ENCODE measurements at regions not wholly inside any gene's neighbourhood (a gene's known extent, or its start where the extent isn't known, plus 50 kb on each side); places are given as distances from the start of the nearest gene placed in this dataset.

DNA sequence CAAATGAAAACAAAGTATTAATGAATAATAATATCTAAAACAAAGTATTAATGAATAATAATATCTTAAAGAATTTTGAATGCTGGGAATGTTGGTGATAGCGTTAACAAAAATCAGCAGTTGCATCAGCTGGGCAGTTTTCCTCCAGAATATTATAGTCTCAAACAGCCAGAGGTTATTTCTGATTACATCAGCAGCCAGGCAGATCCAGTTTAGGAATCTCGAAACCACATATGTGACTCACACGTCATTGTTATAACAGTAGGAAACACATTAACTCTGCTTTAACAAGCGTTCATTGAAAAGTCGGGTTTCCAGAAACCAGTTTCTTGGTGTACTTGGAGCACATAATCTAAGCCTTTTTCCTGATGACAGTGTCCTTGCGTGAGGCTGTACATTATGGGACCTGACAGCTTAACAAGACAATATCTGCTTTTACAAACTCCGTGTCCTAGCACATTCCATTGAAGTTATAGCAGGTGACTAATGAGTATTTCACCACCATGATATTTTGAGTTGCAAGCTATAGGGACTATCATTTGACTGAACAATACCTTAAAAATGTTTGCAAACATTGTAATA, 559.5 kb upstream of the KLF4 start (continued):
- TF ChIP-seq, protein P1, sequence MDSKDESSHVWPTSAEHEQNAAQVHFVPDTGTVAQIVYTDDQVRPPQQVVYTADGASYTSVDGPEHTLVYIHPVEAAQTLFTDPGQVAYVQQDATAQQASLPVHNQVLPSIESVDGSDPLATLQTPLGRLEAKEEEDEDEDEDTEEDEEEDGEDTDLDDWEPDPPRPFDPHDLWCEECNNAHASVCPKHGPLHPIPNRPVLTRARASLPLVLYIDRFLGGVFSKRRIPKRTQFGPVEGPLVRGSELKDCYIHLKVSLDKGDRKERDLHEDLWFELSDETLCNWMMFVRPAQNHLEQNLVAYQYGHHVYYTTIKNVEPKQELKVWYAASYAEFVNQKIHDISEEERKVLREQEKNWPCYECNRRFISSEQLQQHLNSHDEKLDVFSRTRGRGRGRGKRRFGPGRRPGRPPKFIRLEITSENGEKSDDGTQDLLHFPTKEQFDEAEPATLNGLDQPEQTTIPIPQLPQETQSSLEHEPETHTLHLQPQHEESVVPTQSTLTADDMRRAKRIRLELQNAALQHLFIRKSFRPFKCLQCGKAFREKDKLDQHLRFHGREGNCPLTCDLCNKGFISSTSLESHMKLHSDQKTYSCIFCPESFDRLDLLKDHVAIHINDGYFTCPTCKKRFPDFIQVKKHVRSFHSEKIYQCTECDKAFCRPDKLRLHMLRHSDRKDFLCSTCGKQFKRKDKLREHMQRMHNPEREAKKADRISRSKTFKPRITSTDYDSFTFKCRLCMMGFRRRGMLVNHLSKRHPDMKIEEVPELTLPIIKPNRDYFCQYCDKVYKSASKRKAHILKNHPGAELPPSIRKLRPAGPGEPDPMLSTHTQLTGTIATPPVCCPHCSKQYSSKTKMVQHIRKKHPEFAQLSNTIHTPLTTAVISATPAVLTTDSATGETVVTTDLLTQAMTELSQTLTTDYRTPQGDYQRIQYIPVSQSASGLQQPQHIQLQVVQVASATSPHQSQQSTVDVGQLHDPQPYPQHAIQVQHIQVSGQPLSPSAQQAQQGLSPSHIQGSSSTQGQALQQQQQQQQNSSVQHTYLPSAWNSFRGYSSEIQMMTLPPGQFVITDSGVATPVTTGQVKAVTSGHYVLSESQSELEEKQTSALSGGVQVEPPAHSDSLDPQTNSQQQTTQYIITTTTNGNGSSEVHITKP (tag by site-specific recombination; IDR thresholded peaks at IDR 0.05) = peak; percentile 49
- TF ChIP-seq, protein P2, sequence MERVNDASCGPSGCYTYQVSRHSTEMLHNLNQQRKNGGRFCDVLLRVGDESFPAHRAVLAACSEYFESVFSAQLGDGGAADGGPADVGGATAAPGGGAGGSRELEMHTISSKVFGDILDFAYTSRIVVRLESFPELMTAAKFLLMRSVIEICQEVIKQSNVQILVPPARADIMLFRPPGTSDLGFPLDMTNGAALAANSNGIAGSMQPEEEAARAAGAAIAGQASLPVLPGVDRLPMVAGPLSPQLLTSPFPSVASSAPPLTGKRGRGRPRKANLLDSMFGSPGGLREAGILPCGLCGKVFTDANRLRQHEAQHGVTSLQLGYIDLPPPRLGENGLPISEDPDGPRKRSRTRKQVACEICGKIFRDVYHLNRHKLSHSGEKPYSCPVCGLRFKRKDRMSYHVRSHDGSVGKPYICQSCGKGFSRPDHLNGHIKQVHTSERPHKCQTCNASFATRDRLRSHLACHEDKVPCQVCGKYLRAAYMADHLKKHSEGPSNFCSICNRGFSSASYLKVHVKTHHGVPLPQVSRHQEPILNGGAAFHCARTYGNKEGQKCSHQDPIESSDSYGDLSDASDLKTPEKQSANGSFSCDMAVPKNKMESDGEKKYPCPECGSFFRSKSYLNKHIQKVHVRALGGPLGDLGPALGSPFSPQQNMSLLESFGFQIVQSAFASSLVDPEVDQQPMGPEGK (tag by site-specific recombination; IDR thresholded peaks at IDR 0.05) = no peak
- TF ChIP-seq ZBTB21 (tag by site-specific recombination; IDR thresholded peaks at IDR 0.05) = peak; percentile 78
- TF ChIP-seq, protein P3, sequence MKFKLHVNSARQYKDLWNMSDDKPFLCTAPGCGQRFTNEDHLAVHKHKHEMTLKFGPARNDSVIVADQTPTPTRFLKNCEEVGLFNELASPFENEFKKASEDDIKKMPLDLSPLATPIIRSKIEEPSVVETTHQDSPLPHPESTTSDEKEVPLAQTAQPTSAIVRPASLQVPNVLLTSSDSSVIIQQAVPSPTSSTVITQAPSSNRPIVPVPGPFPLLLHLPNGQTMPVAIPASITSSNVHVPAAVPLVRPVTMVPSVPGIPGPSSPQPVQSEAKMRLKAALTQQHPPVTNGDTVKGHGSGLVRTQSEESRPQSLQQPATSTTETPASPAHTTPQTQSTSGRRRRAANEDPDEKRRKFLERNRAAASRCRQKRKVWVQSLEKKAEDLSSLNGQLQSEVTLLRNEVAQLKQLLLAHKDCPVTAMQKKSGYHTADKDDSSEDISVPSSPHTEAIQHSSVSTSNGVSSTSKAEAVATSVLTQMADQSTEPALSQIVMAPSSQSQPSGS (tag by site-specific recombination; IDR thresholded peaks at IDR 0.05; ENCODE audit: low read depth) = peak; percentile 95
- TF ChIP-seq OVOL3 (tag by site-specific recombination; IDR thresholded peaks at IDR 0.05) = peak; percentile 49; the same call in 1 of the 2 replicates
- TF ChIP-seq HOXD13 (CRISPR knock-in tag; IDR thresholded peaks at IDR 0.05; ENCODE audit: borderline replicate concordance) = peak; percentile 80; the same call in 1 of the 2 replicates
- peak; percentile 90 for TF ChIP-seq ZNF629 (tag by site-specific recombination; IDR thresholded peaks at IDR 0.05)
- no peak for TF ChIP-seq KLF9 (tag by site-specific recombination; IDR thresholded peaks at IDR 0.05; ENCODE audit: low read depth)
- no peak for TF ChIP-seq ZNF24 (tag by site-specific recombination; IDR thresholded peaks at IDR 0.05)
- TF ChIP-seq, protein P4, sequence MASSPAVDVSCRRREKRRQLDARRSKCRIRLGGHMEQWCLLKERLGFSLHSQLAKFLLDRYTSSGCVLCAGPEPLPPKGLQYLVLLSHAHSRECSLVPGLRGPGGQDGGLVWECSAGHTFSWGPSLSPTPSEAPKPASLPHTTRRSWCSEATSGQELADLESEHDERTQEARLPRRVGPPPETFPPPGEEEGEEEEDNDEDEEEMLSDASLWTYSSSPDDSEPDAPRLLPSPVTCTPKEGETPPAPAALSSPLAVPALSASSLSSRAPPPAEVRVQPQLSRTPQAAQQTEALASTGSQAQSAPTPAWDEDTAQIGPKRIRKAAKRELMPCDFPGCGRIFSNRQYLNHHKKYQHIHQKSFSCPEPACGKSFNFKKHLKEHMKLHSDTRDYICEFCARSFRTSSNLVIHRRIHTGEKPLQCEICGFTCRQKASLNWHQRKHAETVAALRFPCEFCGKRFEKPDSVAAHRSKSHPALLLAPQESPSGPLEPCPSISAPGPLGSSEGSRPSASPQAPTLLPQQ (tag by site-specific recombination; IDR thresholded peaks at IDR 0.05) = 0 out of 2 replicates have a peak, but pooled peaks have one; percentile 32
- TF ChIP-seq, protein P5, sequence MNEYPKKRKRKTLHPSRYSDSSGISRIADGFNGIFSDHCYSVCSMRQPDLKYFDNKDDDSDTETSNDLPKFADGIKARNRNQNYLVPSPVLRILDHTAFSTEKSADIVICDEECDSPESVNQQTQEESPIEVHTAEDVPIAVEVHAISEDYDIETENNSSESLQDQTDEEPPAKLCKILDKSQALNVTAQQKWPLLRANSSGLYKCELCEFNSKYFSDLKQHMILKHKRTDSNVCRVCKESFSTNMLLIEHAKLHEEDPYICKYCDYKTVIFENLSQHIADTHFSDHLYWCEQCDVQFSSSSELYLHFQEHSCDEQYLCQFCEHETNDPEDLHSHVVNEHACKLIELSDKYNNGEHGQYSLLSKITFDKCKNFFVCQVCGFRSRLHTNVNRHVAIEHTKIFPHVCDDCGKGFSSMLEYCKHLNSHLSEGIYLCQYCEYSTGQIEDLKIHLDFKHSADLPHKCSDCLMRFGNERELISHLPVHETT (tag by site-specific recombination; IDR thresholded peaks at IDR 0.05) = 0 out of 2 replicates have a peak, but pooled peaks have one; percentile 49
- peak; percentile 38; the same call in 1 of the 2 replicates for TF ChIP-seq ZNF335 (tag by site-specific recombination; conservative IDR thresholded peaks at IDR 0.05)
- TF ChIP-seq, protein P6, sequence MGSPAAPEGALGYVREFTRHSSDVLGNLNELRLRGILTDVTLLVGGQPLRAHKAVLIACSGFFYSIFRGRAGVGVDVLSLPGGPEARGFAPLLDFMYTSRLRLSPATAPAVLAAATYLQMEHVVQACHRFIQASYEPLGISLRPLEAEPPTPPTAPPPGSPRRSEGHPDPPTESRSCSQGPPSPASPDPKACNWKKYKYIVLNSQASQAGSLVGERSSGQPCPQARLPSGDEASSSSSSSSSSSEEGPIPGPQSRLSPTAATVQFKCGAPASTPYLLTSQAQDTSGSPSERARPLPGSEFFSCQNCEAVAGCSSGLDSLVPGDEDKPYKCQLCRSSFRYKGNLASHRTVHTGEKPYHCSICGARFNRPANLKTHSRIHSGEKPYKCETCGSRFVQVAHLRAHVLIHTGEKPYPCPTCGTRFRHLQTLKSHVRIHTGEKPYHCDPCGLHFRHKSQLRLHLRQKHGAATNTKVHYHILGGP (tag by site-specific recombination; IDR thresholded peaks at IDR 0.05) = peak; percentile 22; the same call in 1 of the 2 replicates
- TF ChIP-seq, protein P7, sequence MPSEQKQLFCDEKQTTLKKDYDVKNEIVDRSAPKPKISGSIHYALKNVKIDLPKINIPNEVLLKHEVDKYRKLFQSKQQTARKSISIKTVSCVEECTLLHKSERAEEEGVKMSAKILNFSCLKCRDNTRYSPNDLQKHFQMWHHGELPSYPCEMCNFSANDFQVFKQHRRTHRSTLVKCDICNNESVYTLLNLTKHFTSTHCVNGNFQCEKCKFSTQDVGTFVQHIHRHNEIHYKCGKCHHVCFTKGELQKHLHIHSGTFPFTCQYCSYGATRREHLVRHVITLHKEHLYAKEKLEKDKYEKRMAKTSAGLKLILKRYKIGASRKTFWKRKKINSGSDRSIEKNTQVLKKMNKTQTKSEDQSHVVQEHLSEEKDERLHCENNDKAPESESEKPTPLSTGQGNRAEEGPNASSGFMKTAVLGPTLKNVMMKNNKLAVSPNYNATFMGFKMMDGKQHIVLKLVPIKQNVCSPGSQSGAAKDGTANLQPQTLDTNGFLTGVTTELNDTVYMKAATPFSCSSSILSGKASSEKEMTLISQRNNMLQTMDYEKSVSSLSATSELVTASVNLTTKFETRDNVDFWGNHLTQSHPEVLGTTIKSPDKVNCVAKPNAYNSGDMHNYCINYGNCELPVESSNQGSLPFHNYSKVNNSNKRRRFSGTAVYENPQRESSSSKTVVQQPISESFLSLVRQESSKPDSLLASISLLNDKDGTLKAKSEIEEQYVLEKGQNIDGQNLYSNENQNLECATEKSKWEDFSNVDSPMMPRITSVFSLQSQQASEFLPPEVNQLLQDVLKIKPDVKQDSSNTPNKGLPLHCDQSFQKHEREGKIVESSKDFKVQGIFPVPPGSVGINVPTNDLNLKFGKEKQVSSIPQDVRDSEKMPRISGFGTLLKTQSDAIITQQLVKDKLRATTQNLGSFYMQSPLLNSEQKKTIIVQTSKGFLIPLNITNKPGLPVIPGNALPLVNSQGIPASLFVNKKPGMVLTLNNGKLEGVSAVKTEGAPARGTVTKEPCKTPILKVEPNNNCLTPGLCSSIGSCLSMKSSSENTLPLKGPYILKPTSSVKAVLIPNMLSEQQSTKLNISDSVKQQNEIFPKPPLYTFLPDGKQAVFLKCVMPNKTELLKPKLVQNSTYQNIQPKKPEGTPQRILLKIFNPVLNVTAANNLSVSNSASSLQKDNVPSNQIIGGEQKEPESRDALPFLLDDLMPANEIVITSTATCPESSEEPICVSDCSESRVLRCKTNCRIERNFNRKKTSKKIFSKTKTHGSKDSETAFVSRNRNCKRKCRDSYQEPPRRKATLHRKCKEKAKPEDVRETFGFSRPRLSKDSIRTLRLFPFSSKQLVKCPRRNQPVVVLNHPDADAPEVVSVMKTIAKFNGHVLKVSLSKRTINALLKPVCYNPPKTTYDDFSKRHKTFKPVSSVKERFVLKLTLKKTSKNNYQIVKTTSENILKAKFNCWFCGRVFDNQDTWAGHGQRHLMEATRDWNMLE (tag by site-specific recombination; conservative IDR thresholded peaks at IDR 0.05; ENCODE audit: low read depth) = no peak; the same call in 1 of the 2 replicates
- peak; percentile 82 for TF ChIP-seq ZNF843 (tag by site-specific recombination; IDR thresholded peaks at IDR 0.05)
- TF ChIP-seq ZNF560 (tag by site-specific recombination; IDR thresholded peaks at IDR 0.05; ENCODE audit: borderline replicate concordance) = no peak
- TF ChIP-seq, protein P8, sequence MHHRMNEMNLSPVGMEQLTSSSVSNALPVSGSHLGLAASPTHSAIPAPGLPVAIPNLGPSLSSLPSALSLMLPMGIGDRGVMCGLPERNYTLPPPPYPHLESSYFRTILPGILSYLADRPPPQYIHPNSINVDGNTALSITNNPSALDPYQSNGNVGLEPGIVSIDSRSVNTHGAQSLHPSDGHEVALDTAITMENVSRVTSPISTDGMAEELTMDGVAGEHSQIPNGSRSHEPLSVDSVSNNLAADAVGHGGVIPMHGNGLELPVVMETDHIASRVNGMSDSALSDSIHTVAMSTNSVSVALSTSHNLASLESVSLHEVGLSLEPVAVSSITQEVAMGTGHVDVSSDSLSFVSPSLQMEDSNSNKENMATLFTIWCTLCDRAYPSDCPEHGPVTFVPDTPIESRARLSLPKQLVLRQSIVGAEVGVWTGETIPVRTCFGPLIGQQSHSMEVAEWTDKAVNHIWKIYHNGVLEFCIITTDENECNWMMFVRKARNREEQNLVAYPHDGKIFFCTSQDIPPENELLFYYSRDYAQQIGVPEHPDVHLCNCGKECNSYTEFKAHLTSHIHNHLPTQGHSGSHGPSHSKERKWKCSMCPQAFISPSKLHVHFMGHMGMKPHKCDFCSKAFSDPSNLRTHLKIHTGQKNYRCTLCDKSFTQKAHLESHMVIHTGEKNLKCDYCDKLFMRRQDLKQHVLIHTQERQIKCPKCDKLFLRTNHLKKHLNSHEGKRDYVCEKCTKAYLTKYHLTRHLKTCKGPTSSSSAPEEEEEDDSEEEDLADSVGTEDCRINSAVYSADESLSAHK (tag by site-specific recombination; IDR thresholded peaks at IDR 0.05) = peak; percentile 99
- no peak for TF ChIP-seq ZNF175 (tag by site-specific recombination; IDR thresholded peaks at IDR 0.05)
